ENCODE measurements at regions not wholly inside any gene's neighbourhood (a gene's known extent, or its start where the extent isn't known, plus 50 kb on each side); places are given as distances from the start of the nearest gene placed in this dataset.

- intact Hi-C loops (cut with DNase I; ENCODE audit: low total_unique reads) = no loop called here
- Histone ChIP-seq H3K27ac (no peak overlapping the region), H3K27me3 (no peaks in the 10 kb centered on the region), H3K36me3 (no peaks in the 10 kb centered on the region), H3K4me3 (no peak overlapping the region), H3K9me3 (no peaks in the 10 kb centered on the region), H3K4me1 (no peaks in the 10 kb centered on the region)
- no peak for DNase-seq (ENCODE audit: low spot score in 2 of 2)
- TF ChIP-seq POLR2AphosphoS5 (IDR thresholded peaks at IDR 0.05) (no peak), CTCF (IDR thresholded peaks at IDR 0.05) (no peak), POLR2A (IDR thresholded peaks at IDR 0.05) (no peak)
These were observed 544.3 kb upstream of the LRRC4C start for GRCh38 chr11:42003801-42004200.

GRCh38 chr11:42006766-42007165 lies 547.3 kb upstream of the LRRC4C start:
- no peaks in the 10 kb centered on the region for H3K4me1 ChIP-seq
- H3K9me3 ChIP-seq = no peaks in the 10 kb centered on the region
- no peak overlapping the region for H3K4me3 ChIP-seq
- TF ChIP-seq POLR2A (IDR thresholded peaks at IDR 0.05) (no peak), POLR2AphosphoS5 (IDR thresholded peaks at IDR 0.05) (no peak), CTCF (IDR thresholded peaks at IDR 0.05) (no peak)
- no peak overlapping the region for H3K27ac ChIP-seq
- H3K27me3 ChIP-seq = no peaks in the 10 kb centered on the region
- no peaks in the 10 kb centered on the region for H3K36me3 ChIP-seq
- intact Hi-C loops (cut with DNase I; ENCODE audit: low total_unique reads) = no loop called here
- DNase-seq (ENCODE audit: low spot score in 2 of 2) = no peak

GRCh38 chr11:42012271-42012670 lies 552.8 kb upstream of the LRRC4C start:
- Histone ChIP-seq H3K9me3 (no peaks in the 10 kb centered on the region), H3K4me3 (no peak overlapping the region), H3K36me3 (no peaks in the 10 kb centered on the region), H3K27me3 (no peaks in the 10 kb centered on the region), H3K4me1 (no peaks in the 10 kb centered on the region), H3K27ac (no peak overlapping the region)
- no peak for DNase-seq (ENCODE audit: low spot score in 2 of 2)
- TF ChIP-seq CTCF (IDR thresholded peaks at IDR 0.05) = no peak
- TF ChIP-seq POLR2A (IDR thresholded peaks at IDR 0.05) = no peak
- TF ChIP-seq POLR2AphosphoS5 (IDR thresholded peaks at IDR 0.05) = no peak
- intact Hi-C loops (cut with DNase I; ENCODE audit: low total_unique reads) = no loop called here

- H3K27ac ChIP-seq = no peak overlapping the region
- no peak for DNase-seq (ENCODE audit: low spot score in 2 of 2)
- TF ChIP-seq POLR2AphosphoS5 (IDR thresholded peaks at IDR 0.05) = no peak
- no peak for TF ChIP-seq POLR2A (IDR thresholded peaks at IDR 0.05)
- TF ChIP-seq CTCF (IDR thresholded peaks at IDR 0.05) = no peak
- intact Hi-C loops (cut with DNase I; ENCODE audit: low total_unique reads) = no loop called here
- no peaks in the 10 kb centered on the region for H3K9me3 ChIP-seq
- H3K27me3 ChIP-seq = no peaks in the 10 kb centered on the region
- no peaks in the 10 kb centered on the region for H3K36me3 ChIP-seq
- no peaks in the 10 kb centered on the region for H3K4me1 ChIP-seq
- no peak overlapping the region for H3K4me3 ChIP-seq
These were observed 554.3 kb upstream of the LRRC4C start for GRCh38 chr11:42013656-42014201.

- Histone ChIP-seq H3K9me3 (no peaks in the 10 kb centered on the region), H3K27me3 (no peaks in the 10 kb centered on the region), H3K4me1 (no peaks in the 10 kb centered on the region), H3K36me3 (no peaks in the 10 kb centered on the region), H3K27ac (no peak overlapping the region), H3K4me3 (no peak overlapping the region)
- intact Hi-C loops (cut with DNase I; ENCODE audit: low total_unique reads) = no loop called here
- no peak for DNase-seq (ENCODE audit: low spot score in 2 of 2)
- no peak for TF ChIP-seq POLR2A (IDR thresholded peaks at IDR 0.05)
- no peak for TF ChIP-seq CTCF (IDR thresholded peaks at IDR 0.05)
- no peak for TF ChIP-seq POLR2AphosphoS5 (IDR thresholded peaks at IDR 0.05)
These were observed 562.5 kb upstream of the LRRC4C start for GRCh38 chr11:42021911-42022310.
